ENCODE measurements at regions not wholly inside any gene's neighbourhood (a gene's known extent, or its start where the extent isn't known, plus 50 kb on each side); places are given as distances from the start of the nearest gene placed in this dataset.
"Not testable (repeated sequence)": the region's sequence is repeated elsewhere in the genome, so short reads cannot be mapped to it uniquely, and the experiment has no call there.

- DNase-seq: no peak
These were observed 130.1 kb upstream of the ZEB1 start for GRCh38 chr10:31188792-31189406.

- DNase-seq: no peak
These were observed 128.5 kb upstream of the ZEB1 start for GRCh38 chr10:31190488-31190887.

- DNase-seq: no peak
These were observed 126.5 kb upstream of the ZEB1 start for GRCh38 chr10:31192475-31192874.

- DNase-seq: no peak
These were observed 124.0 kb upstream of the ZEB1 start for GRCh38 chr10:31194986-31195385.

- no peak for DNase-seq
These were observed 121.1 kb upstream of the ZEB1 start for GRCh38 chr10:31197886-31198285.

GRCh38 chr10:31204090-31204489 is 114.9 kb upstream of the ZEB1 start:
- DNase-seq: no peak

GRCh38 chr10:31207636-31208035 is 111.4 kb upstream of the ZEB1 start:
- no peak for DNase-seq

- no peak for DNase-seq
These were observed 109.5 kb upstream of the ZEB1 start for GRCh38 chr10:31209478-31209877.

GRCh38 chr10:31210190-31210589 is 108.8 kb upstream of the ZEB1 start:
- no peak for DNase-seq

GRCh38 chr10:31213959-31214358 is 105.1 kb upstream of the ZEB1 start:
- no peak for DNase-seq

- no peak for DNase-seq
These were observed 104.0 kb upstream of the ZEB1 start for GRCh38 chr10:31215052-31215451.

GRCh38 chr10:31219306-31219705 is 99.7 kb upstream of the ZEB1 start:
- no peak for DNase-seq

- DNase-seq: not testable (repeated sequence)
These were observed 90.2 kb upstream of the ZEB1 start for GRCh38 chr10:31228780-31229179.

GRCh38 chr10:31239961-31240360 is 79.1 kb upstream of the ZEB1 start:
- no peak for DNase-seq

GRCh38 chr10:31242902-31243301 is 76.1 kb upstream of the ZEB1 start:
- DNase-seq: no peak

- not testable (repeated sequence) for DNase-seq
These were observed 67.9 kb upstream of the ZEB1 start for GRCh38 chr10:31251118-31251517.

GRCh38 chr10:31253237-31253636 is 65.8 kb upstream of the ZEB1 start:
- DNase-seq: no peak

GRCh38 chr10:31261511-31262311 is 57.3 kb upstream of the ZEB1 start:
- no peak for DNase-seq

GRCh38 chr10:31262672-31263071 is 56.3 kb upstream of the ZEB1 start:
- DNase-seq: no peak

GRCh38 chr10:31263903-31264302 is 55.1 kb upstream of the ZEB1 start:
- DNase-seq: no peak

GRCh38 chr10:31268444-31269303 is 50.3 kb upstream of the ZEB1 start:
- DNase-seq: no peak

Measured in DMS153 (cell line).